T1000 (cell line): ENCODE measurements at regions not wholly inside any gene's neighbourhood (a gene's known extent, or its start where the extent isn't known, plus 50 kb on each side); places are given as distances from the start of the nearest gene placed in this dataset.

Experiments used
- DNase-seq: peaks from one replicate; lab custom pipeline; 2025; ENCODE audit warnings: mixed read lengths; lab: John Stamatoyannopoulos, UW

- DNase-seq: no peak
Measured at GRCh38 chr2:30048636-30049175, 98.1 kb upstream of the YPEL5 start.

- DNase-seq: no peak
Measured at GRCh38 chr2:30055548-30055947, 91.3 kb upstream of the YPEL5 start.

- DNase-seq: no peak
Measured at GRCh38 chr2:30060562-30060961, 86.2 kb upstream of the YPEL5 start.

GRCh38 chr2:30068067-30068466, 78.7 kb upstream of the YPEL5 start:
- DNase-seq: no peak

GRCh38 chr2:30072250-30072842, 74.5 kb upstream of the YPEL5 start:
- DNase-seq: no peak

- DNase-seq: no peak
Measured at GRCh38 chr2:30073523-30073922, 73.3 kb upstream of the YPEL5 start.

- no peak for DNase-seq
Measured at GRCh38 chr2:30074023-30074422, 72.8 kb upstream of the YPEL5 start.

- DNase-seq: no peak
Measured at GRCh38 chr2:30078521-30078920, 68.3 kb upstream of the YPEL5 start.

- no peak for DNase-seq
Measured at GRCh38 chr2:30084915-30085314, 61.9 kb upstream of the YPEL5 start.

GRCh38 chr2:30089171-30089570, 57.6 kb upstream of the YPEL5 start:
- DNase-seq: no peak

- DNase-seq: no peak
Measured at GRCh38 chr2:30095402-30095801, 51.4 kb upstream of the YPEL5 start.

GRCh38 chr2:30096451-30096850, 50.4 kb upstream of the YPEL5 start:
- no peak for DNase-seq
